H9 (cell line): ENCODE measurements at regions not wholly inside any gene's neighbourhood (a gene's known extent, or its start where the extent isn't known, plus 50 kb on each side); places are given as distances from the start of the nearest gene placed in this dataset.

ENCODE experiments used
- DNase-seq: peaks from one replicate; pipeline ENCODE4 v3.0.0-alpha.2; 2017
- H2AFZ ChIP-seq: one replicate; pipeline ENCODE4 v1.6.1; 2013; ENCODE audit warnings: mild to moderate bottlenecking, low read length, control low read depth, moderate library complexity
- H2AK5ac ChIP-seq: 2 replicates; pipeline ENCODE4 v1.6.1; 2013; ENCODE audit warnings: low read length, control low read depth, mixed read lengths; ENCODE audit not compliant: insufficient read length
- H2BK120ac ChIP-seq: one replicate; pipeline ENCODE4 v1.6.1; 2013; ENCODE audit warnings: low read depth, mild to moderate bottlenecking, low read length, control low read depth, inconsistent platforms; ENCODE audit not compliant: poor library complexity, severe bottlenecking
- H2BK12ac ChIP-seq: 2 replicates; pipeline ENCODE4 v1.6.1; 2013; ENCODE audit warnings: low read length, control low read depth, mixed read lengths, low read depth; ENCODE audit not compliant: insufficient read length
- H2BK15ac ChIP-seq: 2 replicates; pipeline ENCODE4 v1.6.1; 2013; ENCODE audit warnings: low read depth, low read length, control low read depth
- H2BK20ac ChIP-seq: one replicate; pipeline ENCODE4 v1.6.1; 2013; ENCODE audit warnings: low read depth, mild to moderate bottlenecking, low read length, control low read depth, inconsistent platforms; ENCODE audit not compliant: poor library complexity, severe bottlenecking
- H2BK5ac ChIP-seq: 2 replicates; pipeline ENCODE4 v1.6.1; 2013; ENCODE audit warnings: low read length, control low read depth, mixed read lengths; ENCODE audit not compliant: insufficient read length
- H3K14ac ChIP-seq: 2 replicates; pipeline ENCODE4 v1.6.1; 2013; ENCODE audit warnings: low read length, control low read depth; ENCODE audit not compliant: insufficient read depth
- H3K18ac ChIP-seq: 2 replicates; pipeline ENCODE4 v1.6.1; 2013; ENCODE audit warnings: low read depth, mild to moderate bottlenecking, mixed read lengths, low read length, control low read depth; ENCODE audit not compliant: insufficient read length
- H3K23ac ChIP-seq: 2 replicates; pipeline ENCODE4 v1.6.1; 2013; ENCODE audit warnings: low read length, control low read depth, mixed read lengths, low read depth; ENCODE audit not compliant: insufficient read length
- H3K23me2 ChIP-seq: 2 replicates; pipeline ENCODE4 v1.6.1; 2013; ENCODE audit warnings: low read depth, mild to moderate bottlenecking, mixed read lengths, low read length, control low read depth; ENCODE audit not compliant: insufficient read length, poor library complexity, severe bottlenecking
- H3K27ac ChIP-seq: 2 replicates; pipeline ENCODE4 v1.5.1; 2013; ENCODE audit warnings: low read length, control low read depth, mixed read lengths, low read depth; ENCODE audit not compliant: insufficient read length
- H3K27me3 ChIP-seq: 2 replicates; pipeline ENCODE4 v1.6.1; 2013; ENCODE audit warnings: low read length, control low read depth, inconsistent platforms; ENCODE audit not compliant: insufficient read depth
- H3K4ac ChIP-seq: 2 replicates; pipeline ENCODE4 v1.6.1; 2013; ENCODE audit warnings: low read depth, mild to moderate bottlenecking, control low read depth, inconsistent platforms, low read length, moderate library complexity
- H3K4me1 ChIP-seq: 2 replicates; pipeline ENCODE4 v1.6.1; 2013; ENCODE audit warnings: low read length, control low read depth, inconsistent platforms; ENCODE audit not compliant: insufficient read depth
- H3K4me2 ChIP-seq: 2 replicates; pipeline ENCODE4 v1.6.1; 2013; ENCODE audit warnings: low read length, control low read depth, mixed read lengths; ENCODE audit not compliant: insufficient read length, insufficient read depth
- H3K56ac ChIP-seq: 2 replicates; pipeline ENCODE4 v1.6.1; 2013; ENCODE audit warnings: low read depth, mild to moderate bottlenecking, mixed read lengths, low read length, control low read depth; ENCODE audit not compliant: insufficient read length
- H3K79me1 ChIP-seq: 2 replicates; pipeline ENCODE4 v1.6.1; 2013; ENCODE audit warnings: low read depth, mild to moderate bottlenecking, moderate library complexity, low read length, control low read depth, inconsistent platforms; ENCODE audit not compliant: insufficient read depth, poor library complexity, severe bottlenecking
- H3K79me2 ChIP-seq: 2 replicates; pipeline ENCODE4 v1.6.1; 2013; ENCODE audit warnings: low read length, control low read depth, inconsistent platforms; ENCODE audit not compliant: insufficient read depth
- H3K9ac ChIP-seq: 2 replicates; pipeline ENCODE4 v1.6.1; 2013; ENCODE audit warnings: low read length, control low read depth, mixed read lengths; ENCODE audit not compliant: insufficient read length; ENCODE audit errors: extremely low read depth
- H3K9me3 ChIP-seq: one replicate; pipeline ENCODE4 v1.6.1; 2013; ENCODE audit warnings: low read depth, low read length, inconsistent platforms; ENCODE audit not compliant: control insufficient read depth
- H3T11ph ChIP-seq: one replicate; pipeline ENCODE4 v1.6.1; 2013; ENCODE audit warnings: mild to moderate bottlenecking, low read length, control low read depth, inconsistent platforms
- H4K20me1 ChIP-seq: one replicate; pipeline ENCODE4 v1.6.1; 2013; ENCODE audit not compliant: control insufficient read depth, insufficient read length, insufficient read depth
- H4K5ac ChIP-seq: 2 replicates; pipeline ENCODE4 v1.6.1; 2013; ENCODE audit warnings: low read depth, mild to moderate bottlenecking, mixed read lengths, low read length, control low read depth; ENCODE audit not compliant: insufficient read length
- H4K8ac ChIP-seq: replicated peaks from 2 replicates; pipeline ENCODE4 v1.6.1; 2013; ENCODE audit warnings: low read length, control low read depth, mixed read lengths, low read depth; ENCODE audit not compliant: insufficient read length
- H4K91ac ChIP-seq: 2 replicates; pipeline ENCODE4 v1.6.1; 2013; ENCODE audit warnings: low read depth, mild to moderate bottlenecking, moderate library complexity, mixed read lengths, low read length, control low read depth; ENCODE audit not compliant: insufficient read length
- H3K27ac Mint-ChIP-seq, 3 experiments: 2 replicates in 2 of 3; 3 replicates in 1 of 3; pipeline ENCODE4 v1.8.0; 2020 to 2021; ENCODE audit warnings: mixed read lengths in 3 of 3, mild to moderate bottlenecking in 1 of 3, moderate library complexity in 1 of 3
- H3K27me3 Mint-ChIP-seq: 2 replicates; pipeline ENCODE4 v1.8.0; 2021; ENCODE audit warnings: low read depth, mild to moderate bottlenecking, moderate library complexity, mixed read lengths
- H3K36me3 Mint-ChIP-seq, 3 experiments: 2 replicates in 2 of 3; 3 replicates in 1 of 3; pipeline ENCODE4 v1.8.0; 2020 to 2021; ENCODE audit warnings: low read depth in 3 of 3, mixed read lengths in 3 of 3; ENCODE audit not compliant: insufficient read depth in 1 of 3
- H3K4me1 Mint-ChIP-seq, 2 experiments: 2 replicates each; pipeline ENCODE4 v1.8.0; 2020; ENCODE audit warnings: mixed read lengths in 2 of 2
- H3K4me3 Mint-ChIP-seq, 2 experiments: 2 replicates in 1 of 2; 3 replicates in 1 of 2; pipeline ENCODE4 v1.8.0; 2020 to 2021; ENCODE audit warnings: mild to moderate bottlenecking in 2 of 2, mixed read lengths in 2 of 2, moderate library complexity in 1 of 2
- H3K9me3 Mint-ChIP-seq, 2 experiments: 2 replicates in 1 of 2; 3 replicates in 1 of 2; pipeline ENCODE4 v1.8.0; 2020; ENCODE audit warnings: mild to moderate bottlenecking in 2 of 2, mixed read lengths in 2 of 2, moderate library complexity in 1 of 2
- CTCF ChIP-seq: fragments of 200-600 bp; sonication (generic); conservative IDR thresholded peaks from 3 replicates; pipeline ENCODE4 v1.8.0; 2021; ENCODE audit warnings: antibody characterized with exemption, mild to moderate bottlenecking
- WGBS: extraction: QIAGEN DNeasy Blood & Tissue Kit; methylation state at CpG from one replicate; pipeline ENCODE4 v1.1.7; 2013; ENCODE audit warnings: missing lambda C conversion rate, low lambda C conversion rate, mixed read lengths; ENCODE audit not compliant: insufficient read length; ENCODE audit errors: extremely low coverage; 5-methylcytosine and 5-hydroxymethylcytosine counted together

- Mint-ChIP-seq H3K9me3 (peaks cover 0 to 2% of the 10 kb centered on the region in 2 experiments; a peak in 1 of 5 replicates), H3K36me3 (peaks cover 0 to 8% (median 0%) of the 10 kb centered on the region in 3 experiments; a peak in 1 of 7 replicates), H3K4me3 (no peak overlapping the region), H3K27ac (no peak overlapping the region), H3K27me3 (no peaks in the 10 kb centered on the region), H3K4me1 (peaks cover 36 to 37% of the 10 kb centered on the region in 2 experiments)
- Histone ChIP-seq H2BK5ac (no peak overlapping the region), H3K23ac (no peak overlapping the region), H2AFZ (no peak overlapping the region), H3K18ac (no peak overlapping the region), H2BK20ac (no peak overlapping the region), H4K91ac (no peak overlapping the region), H4K5ac (no peak overlapping the region), H2AK5ac (no peak overlapping the region), H3K14ac (no peak overlapping the region), H3K4me2 (no peak overlapping the region), H3K4ac (no peak overlapping the region), H3K9me3 (no peaks in the 10 kb centered on the region), H2BK12ac (no peak overlapping the region), H3T11ph (no peak overlapping the region), H4K8ac (no peak overlapping the region), H2BK15ac (no peak overlapping the region), H2BK120ac (no peak overlapping the region), H3K27me3 (no peaks in the 10 kb centered on the region), H3K79me2 (no peaks in the 10 kb centered on the region), H3K56ac (no peak overlapping the region), H3K79me1 (no peaks in the 10 kb centered on the region), H3K4me1 (peaks cover 9% of the 10 kb centered on the region; the same call in 1 of the 2 replicates), H3K27ac (no peak overlapping the region), H4K20me1 (no peaks in the 10 kb centered on the region), H3K23me2 (no peaks in the 10 kb centered on the region), H3K9ac (no peak overlapping the region)
- no peak for DNase-seq
- WGBS = no CpG with 5 or more reads among the region's 2 CpGs
- TF ChIP-seq CTCF = no peak
Measured at GRCh38 chr2:79446313-79446712, 66.5 kb upstream of the CTNNA2 start.
